ENCODE measurements at regions not wholly inside any gene's neighbourhood (a gene's known extent, or its start where the extent isn't known, plus 50 kb on each side); places are given as distances from the start of the nearest gene placed in this dataset.

DNA sequence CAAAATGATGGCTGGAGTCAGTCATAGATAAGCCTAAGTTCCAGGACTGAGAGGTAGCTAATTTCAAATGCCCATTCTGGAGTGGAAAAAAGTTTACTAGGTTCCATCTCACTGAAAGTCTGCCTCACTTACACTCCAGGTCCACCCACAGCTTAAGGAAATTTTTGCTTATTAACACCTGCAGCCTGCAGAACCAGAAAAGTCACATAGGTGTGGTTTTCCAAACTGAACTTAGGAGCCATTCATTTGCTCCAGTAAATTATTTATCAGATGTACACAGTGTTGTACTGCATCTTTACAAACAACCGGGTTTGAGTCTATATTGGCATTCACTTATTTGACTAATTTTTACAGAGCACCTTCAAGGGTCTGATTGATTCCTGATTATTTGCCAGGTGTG, 157.4 kb upstream of the ARID2 start:
- H3K4me3 Mint-ChIP-seq, result no peak overlapping the region
- DNase-seq (ENCODE audit: low spot score in 2 of 2) (no peak), ATAC-seq (no peak)
- no peaks in the 10 kb centered on the region for H3K36me3 Mint-ChIP-seq
- peaks cover 6% of the 10 kb centered on the region for H3K4me1 Mint-ChIP-seq
- H3K27ac Mint-ChIP-seq, result no peak overlapping the region
- H3K9me3 Mint-ChIP-seq, result no peaks in the 10 kb centered on the region

DNA sequence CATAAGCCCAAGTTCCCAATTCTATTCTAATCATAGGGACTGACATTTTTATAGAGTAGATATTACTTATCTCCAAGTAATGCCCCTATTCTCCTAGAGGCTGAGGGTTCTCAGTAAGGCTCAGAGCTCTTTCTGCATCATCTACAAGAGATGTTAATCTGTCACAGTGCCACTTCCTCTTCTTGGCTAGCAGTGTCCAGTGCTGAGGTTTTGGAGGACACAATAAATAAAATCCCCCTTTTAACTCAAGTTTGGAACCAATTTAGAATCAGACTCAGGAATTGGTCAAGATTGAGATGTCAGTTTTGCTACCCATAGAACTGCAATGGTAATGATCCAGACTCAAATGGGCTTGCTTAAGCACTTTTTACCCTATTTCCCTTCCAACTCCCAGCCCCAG, 154.1 kb upstream of the ARID2 start:
- ATAC-seq (no peak), DNase-seq (ENCODE audit: low spot score in 2 of 2) (no peak)
- no peaks in the 10 kb centered on the region for H3K9me3 Mint-ChIP-seq
- H3K4me1 Mint-ChIP-seq, result peaks cover 6% of the 10 kb centered on the region
- no peak overlapping the region for H3K4me3 Mint-ChIP-seq
- H3K36me3 Mint-ChIP-seq, result no peaks in the 10 kb centered on the region
- no peak overlapping the region for H3K27ac Mint-ChIP-seq

DNA sequence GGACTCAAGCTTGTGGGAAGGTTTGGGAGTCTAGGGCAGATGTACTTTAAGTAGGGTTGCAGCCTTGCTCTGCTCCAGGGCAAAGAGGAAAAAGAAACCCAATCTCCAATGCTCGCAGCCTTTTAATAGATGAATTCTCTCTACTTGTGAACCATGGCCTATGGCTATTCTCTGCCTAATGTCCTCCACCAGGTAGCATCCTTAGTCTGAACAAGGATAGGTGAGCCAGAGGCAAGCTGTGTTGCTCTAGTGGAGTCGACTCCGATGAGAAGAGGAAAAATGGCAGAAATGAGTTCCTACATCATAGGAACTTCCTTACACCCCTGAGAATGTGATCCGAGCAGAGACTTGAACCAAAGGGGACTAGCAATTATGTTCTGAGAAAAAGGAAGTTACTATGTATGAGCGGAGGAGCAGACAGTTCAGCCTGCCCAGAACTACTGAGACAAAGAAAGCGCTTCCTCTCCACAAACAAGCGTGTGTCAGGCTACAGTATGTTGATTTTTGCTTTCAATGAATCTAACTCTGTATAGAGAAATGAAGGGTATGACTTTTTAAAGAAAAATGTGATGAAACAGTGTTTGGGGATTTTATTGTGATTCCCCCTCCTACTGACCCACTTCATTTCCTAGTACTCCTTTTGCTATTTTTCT, 153.6 kb upstream of the ARID2 start:
- Mint-ChIP-seq H3K27ac (no peak overlapping the region), H3K4me3 (no peak overlapping the region), H3K36me3 (no peaks in the 10 kb centered on the region), H3K4me1 (peaks cover 7% of the 10 kb centered on the region), H3K9me3 (no peaks in the 10 kb centered on the region)
- DNase-seq (ENCODE audit: low spot score in 2 of 2) (no peak), ATAC-seq (peak; percentile 70)

DNA sequence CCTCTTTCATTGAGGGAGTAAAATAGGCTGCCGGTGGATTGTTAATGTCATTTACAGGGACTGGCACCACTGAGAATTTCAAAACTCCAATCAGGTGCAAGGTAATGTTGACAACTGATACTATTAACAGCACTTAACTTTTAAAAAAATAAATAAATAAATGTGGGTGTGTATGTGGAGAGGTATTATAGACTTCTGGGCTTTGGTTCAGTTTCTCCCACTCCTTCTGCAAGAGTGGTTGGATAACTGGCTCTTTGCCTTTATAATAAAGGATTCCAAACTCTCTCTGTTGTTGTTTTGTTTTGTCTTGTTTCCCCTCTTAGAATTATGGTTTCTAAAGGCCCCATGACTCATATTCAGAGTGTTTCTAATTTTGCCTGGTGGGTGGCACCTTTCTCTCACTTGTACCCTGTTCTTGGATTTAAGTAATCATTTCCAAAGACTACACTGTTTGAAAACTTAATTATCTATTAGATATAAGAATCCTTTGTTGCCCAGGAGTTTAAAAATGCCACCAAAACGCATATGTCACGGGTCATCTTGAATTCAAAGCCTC, 151.6 kb upstream of the ARID2 start:
- Mint-ChIP-seq H3K9me3 (no peaks in the 10 kb centered on the region), H3K27ac (no peak overlapping the region), H3K4me1 (peaks cover 13% of the 10 kb centered on the region), H3K36me3 (no peaks in the 10 kb centered on the region), H3K4me3 (no peak overlapping the region)
- ATAC-seq (no peak), DNase-seq (ENCODE audit: low spot score in 2 of 2) (no peak)

DNA sequence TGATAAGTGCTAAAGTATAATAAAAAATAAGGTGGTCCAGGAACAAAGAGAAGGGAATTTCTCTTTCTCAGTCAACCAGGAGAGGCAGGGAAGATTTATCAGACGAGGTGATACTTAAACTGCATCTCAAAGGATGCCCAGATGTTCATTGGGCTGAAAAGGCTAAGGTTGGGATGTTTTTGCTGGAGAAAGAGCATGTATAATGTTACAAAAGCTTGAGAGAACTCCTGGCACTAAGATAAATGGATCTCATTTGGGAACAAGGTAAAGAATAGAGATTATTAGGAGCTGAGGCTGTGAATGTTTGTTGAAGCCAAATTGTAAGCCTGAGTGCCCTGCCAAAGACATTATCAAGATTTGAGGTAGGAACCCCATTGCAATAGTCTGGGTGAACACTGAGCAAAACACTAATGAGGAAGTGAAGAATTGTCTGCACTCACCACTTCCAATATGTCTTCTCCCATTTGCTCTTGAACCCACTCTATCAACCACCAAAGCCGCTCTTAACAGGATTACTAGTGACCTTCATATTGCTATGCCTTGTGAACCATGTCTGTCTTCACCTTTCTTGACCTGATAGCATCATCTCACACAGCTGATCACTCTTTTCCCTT, 149.0 kb upstream of the ARID2 start:
- ATAC-seq (no peak), DNase-seq (ENCODE audit: low spot score in 2 of 2) (no peak)
- Mint-ChIP-seq H3K4me3 (no peak overlapping the region), H3K4me1 (peaks cover 13% of the 10 kb centered on the region), H3K36me3 (no peaks in the 10 kb centered on the region), H3K27ac (no peak overlapping the region), H3K9me3 (no peaks in the 10 kb centered on the region)

DNA sequence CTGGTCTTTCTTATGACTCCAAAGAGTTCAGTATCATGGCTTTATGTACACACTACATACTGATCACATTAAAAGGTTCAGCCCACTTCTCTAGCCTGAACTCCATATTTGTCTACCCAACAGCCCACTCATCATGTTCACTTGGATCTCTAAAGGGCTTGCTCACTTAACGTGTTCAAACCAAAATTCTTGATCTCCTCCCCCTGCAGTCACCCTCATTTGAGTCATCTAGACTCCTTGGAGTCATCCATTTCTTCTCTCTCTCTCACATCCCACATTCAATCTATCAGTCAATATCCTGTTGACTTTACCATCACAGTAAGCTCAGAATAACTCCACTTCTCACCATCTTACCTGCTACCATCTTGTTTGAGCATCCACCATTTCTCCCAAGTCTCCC, 148.4 kb upstream of the ARID2 start:
- Mint-ChIP-seq H3K27ac (no peak overlapping the region), H3K9me3 (no peaks in the 10 kb centered on the region), H3K4me3 (no peak overlapping the region), H3K36me3 (no peaks in the 10 kb centered on the region), H3K4me1 (peaks cover 13% of the 10 kb centered on the region)
- ATAC-seq, result peak; percentile 83
- DNase-seq (ENCODE audit: low spot score in 2 of 2), result no peak

DNA sequence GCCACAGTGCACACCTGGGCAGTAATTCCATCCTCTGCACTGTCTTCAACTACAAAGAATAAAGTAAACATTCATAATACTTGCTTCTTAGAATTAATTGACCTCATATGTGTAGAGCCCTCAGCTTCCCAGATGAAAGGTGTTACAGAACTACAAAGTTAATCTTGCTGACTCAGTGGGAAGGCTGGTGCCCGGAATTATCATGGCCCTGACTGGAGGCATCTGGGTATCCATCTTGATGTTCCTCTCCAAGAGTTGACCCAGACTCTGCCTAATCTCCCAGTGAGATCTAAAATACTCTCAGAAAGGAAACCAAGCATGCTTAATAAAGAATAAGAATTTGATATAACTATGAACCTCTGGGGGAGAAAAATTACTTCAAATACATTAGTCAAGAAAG, 147.0 kb upstream of the ARID2 start:
- Mint-ChIP-seq H3K4me1 (peaks cover 7% of the 10 kb centered on the region), H3K9me3 (no peaks in the 10 kb centered on the region), H3K36me3 (no peaks in the 10 kb centered on the region), H3K27ac (no peak overlapping the region), H3K4me3 (no peak overlapping the region)
- DNase-seq (ENCODE audit: low spot score in 2 of 2) (no peak), ATAC-seq (no peak)

DNA sequence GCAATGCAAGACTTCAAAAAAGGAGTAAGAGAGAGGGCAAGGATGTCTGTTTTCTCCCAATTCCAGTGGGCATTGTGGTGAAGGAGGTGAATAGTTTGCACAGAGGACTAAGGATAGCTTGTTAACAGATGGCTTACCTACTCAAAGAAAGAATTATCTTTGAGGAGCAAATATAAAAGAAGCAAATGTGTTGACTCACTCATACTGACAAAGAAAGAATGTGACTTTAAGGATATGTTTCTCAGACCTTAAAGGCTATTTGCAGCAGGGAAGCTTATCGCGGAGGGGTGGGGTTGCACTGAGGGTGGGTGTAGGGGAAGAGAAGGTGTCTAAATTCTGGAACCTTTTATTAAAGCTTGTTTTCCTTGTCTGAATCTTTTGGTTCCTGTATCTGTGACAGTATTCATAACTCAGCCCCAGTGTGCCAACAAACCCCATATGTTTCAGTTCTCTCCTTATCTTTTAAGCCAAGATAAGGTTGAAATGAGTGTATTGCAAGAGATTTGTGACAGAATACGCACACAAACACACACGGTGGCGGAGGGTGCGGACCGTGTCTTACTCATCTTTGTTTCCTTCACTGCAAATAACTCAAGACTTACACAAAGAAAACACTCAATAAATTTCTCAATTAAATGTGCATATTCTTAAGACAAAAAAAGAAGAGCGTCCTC, 146.4 kb upstream of the ARID2 start:
- DNase-seq (ENCODE audit: low spot score in 2 of 2) (no peak), ATAC-seq (no peak)
- Mint-ChIP-seq H3K9me3 (no peaks in the 10 kb centered on the region), H3K36me3 (no peaks in the 10 kb centered on the region), H3K4me1 (peaks cover 7% of the 10 kb centered on the region), H3K27ac (no peak overlapping the region), H3K4me3 (no peak overlapping the region)

DNA sequence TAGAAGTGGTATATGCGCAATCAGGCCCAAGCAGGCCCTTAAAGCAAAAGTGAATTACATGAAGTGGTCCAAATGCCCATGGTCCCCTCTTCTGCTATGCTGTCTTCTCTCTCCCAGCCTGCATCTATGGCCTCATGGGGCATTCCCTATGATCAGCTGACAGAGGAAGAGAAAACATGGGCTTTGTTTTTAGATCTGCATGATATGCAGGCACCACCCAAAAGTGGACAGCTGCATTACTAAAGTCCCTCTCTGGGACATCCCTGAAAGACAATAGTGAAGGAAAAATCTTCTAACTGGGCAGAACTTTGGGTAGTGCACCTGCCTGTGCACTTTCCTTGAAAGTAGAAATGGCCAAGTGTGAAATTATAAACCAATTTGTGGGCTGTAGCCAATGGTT, 145.2 kb upstream of the ARID2 start:
- Mint-ChIP-seq H3K4me1 (peaks cover 7% of the 10 kb centered on the region), H3K36me3 (no peaks in the 10 kb centered on the region), H3K9me3 (no peaks in the 10 kb centered on the region), H3K4me3 (no peak overlapping the region), H3K27ac (no peak overlapping the region)
- ATAC-seq, result no peak
- no peak for DNase-seq (ENCODE audit: low spot score in 2 of 2)

DNA sequence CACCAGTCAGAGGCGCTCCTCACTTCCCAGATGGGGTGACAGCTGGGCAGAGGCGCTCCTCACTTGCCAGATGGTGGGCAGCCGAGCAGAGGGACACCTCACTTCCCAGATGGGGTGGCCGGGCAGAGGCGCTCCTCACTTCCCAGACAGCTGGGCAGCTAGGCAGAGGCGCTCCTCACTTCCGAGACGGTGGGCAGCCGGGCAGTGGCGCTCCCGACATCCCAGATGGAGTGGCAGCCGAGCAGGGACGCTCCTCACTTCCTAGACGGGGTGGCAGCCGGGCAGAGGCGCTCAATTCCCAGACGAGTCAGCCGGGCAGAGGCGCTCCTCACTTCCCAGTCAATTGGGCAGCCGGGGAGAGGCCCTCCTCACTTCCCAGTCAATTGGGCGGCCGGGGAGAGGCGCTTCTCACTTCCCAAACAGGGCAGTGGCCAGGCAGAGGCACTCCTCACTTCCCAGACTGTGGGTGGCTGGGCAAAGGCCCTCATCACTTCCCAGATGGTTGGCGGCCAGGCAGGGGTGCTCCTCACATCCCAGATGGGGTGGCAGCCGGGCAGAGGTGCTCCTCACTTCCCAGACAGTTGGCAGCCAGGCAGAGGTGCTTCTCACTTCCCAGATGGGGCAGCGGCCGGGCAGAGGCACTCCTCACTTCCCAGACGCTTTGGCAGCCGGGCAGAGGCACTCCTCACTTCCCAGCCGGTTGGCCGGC, 143.8 kb upstream of the ARID2 start:
- Mint-ChIP-seq H3K4me1 (peaks cover 7% of the 10 kb centered on the region), H3K4me3 (no peak overlapping the region), H3K36me3 (no peaks in the 10 kb centered on the region), H3K9me3 (no peaks in the 10 kb centered on the region), H3K27ac (no peak overlapping the region)
- ATAC-seq, result no peak
- no peak for DNase-seq (ENCODE audit: low spot score in 2 of 2)

DNA sequence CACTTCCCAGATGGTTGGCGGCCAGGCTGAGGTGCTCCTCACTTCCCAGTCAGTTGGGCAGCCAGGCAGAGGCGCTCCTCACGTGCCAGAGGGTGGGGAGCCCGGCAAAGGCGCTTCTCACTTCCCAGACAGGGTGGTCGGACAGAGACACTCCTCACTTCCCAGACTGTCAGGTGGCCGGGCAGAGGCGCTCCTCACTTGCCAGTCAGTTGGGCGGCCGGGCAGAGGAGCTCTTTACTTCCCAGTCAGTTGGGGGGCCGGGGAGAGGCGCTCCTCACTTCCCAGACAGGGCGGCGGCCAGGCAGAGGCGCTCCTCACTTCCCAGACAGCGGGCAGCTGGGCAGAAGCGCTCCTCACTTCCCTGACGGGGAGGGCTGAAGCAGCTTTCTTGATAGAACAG, 143.0 kb upstream of the ARID2 start:
- no peak for ATAC-seq
- no peak overlapping the region for H3K4me3 Mint-ChIP-seq
- no peaks in the 10 kb centered on the region for H3K9me3 Mint-ChIP-seq
- H3K27ac Mint-ChIP-seq, result no peak overlapping the region
- no peaks in the 10 kb centered on the region for H3K36me3 Mint-ChIP-seq
- peaks cover under 1% of the 10 kb centered on the region for H3K4me1 Mint-ChIP-seq
- no peak for DNase-seq (ENCODE audit: low spot score in 2 of 2)

DNA sequence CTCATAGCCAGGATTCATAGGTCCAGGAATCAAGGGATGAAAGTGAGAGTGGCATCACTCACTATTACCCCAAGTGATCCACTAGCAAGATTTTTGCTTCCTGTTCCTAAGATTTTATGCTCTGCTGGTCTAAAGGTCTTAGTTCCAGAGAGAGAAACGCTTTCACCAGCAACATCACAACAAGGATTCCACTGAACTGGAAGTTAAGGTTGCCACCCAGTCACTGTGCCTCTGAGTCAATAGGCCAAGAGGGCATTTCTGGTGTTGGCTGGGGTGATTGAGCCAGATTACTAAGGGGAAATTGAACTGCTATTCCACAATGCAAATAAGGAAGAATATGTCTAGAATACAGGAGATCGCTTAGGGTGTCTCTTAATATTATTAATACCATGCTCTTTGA, 142.5 kb upstream of the ARID2 start:
- Mint-ChIP-seq H3K36me3 (no peaks in the 10 kb centered on the region), H3K4me3 (no peak overlapping the region), H3K4me1 (no peaks in the 10 kb centered on the region), H3K27ac (no peak overlapping the region), H3K9me3 (no peaks in the 10 kb centered on the region)
- DNase-seq (ENCODE audit: low spot score in 2 of 2) (no peak), ATAC-seq (no peak)

DNA sequence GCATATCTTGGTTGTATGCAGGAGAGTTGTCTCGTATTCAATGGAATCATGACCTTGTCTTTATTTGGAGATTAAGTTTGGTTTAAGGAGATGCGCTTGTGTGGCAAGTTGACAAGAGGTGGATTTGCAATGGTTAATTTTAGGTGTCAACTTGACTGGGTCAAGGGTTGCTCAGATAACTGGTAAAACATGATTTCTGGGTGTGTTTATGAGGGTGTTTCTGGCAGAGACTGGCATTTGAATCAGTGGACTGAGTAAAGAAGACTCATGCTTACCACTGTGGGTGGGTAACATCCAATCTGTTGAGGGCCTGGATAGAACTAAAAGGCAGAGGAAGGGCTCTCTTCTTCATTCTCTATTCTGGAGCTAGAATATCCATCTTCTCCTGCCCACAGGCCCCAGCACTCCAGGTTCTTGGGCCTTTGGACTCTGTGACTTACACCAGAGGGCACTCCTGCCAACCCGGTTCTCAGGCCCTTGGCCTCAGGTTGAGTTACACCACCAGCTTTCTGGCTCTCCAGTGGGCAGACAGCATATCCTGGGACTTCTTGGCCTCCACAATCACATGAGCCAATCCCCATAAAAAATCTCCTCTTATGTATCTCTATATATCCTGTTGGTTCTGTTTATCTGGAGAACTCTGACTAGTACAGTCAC, 141.5 kb upstream of the ARID2 start:
- DNase-seq (ENCODE audit: low spot score in 2 of 2), result no peak
- Mint-ChIP-seq H3K9me3 (no peaks in the 10 kb centered on the region), H3K36me3 (no peaks in the 10 kb centered on the region), H3K27ac (peak overlapping the region; percentile 7), H3K4me1 (no peaks in the 10 kb centered on the region), H3K4me3 (no peak overlapping the region)
- no peak for ATAC-seq

DNA sequence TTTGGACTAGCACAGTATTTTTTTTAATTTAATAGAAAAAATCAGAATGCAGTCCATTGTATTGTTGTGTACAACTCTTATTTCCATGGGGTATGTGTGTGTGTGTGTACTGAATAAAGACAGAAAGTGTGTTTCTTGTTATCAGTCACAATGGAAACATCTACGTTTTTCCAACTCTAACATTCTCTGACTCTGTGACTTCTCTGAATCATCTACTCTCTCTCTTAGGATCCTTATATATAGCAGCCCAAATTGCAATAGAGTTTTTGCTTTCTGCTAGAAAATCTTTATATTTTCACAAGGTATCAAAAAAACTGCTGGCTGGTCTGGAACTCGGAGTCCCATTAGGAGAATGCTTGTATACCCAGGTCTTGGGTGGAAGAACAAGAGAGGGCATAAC, 138.9 kb upstream of the ARID2 start:
- H3K27ac Mint-ChIP-seq, result no peak overlapping the region

DNA sequence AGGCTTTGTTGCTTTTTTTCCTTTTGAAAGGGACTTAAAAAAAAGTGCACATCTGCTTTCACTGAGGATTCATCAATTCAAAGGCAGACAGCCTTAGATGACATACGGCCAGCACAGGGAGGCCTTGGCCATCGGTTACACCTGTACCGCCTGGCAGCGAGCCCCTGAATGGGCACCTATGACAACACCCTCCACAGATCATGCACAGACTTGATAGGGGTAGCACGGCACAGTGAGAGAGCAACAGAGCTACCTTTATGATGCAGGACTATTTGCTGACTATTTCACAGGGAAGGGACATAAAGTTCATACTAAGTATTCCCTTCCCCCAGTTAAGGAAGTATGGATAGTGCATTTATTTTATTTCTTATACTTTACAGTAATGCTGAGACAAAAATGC, 137.9 kb upstream of the ARID2 start:
- Mint-ChIP-seq H3K27ac (no peak overlapping the region), H3K4me1 (no peaks in the 10 kb centered on the region), H3K9me3 (peaks cover 3% of the 10 kb centered on the region), H3K36me3 (no peaks in the 10 kb centered on the region), H3K4me3 (no peak overlapping the region)
- DNase-seq (ENCODE audit: low spot score in 2 of 2) (no peak), ATAC-seq (no peak)

More for the DNA sequence above, 138.9 kb upstream of the ARID2 start:
- H3K4me3 Mint-ChIP-seq, result no peak overlapping the region
- no peak for DNase-seq (ENCODE audit: low spot score in 2 of 2)
- peaks cover 3% of the 10 kb centered on the region for H3K9me3 Mint-ChIP-seq
- no peaks in the 10 kb centered on the region for H3K4me1 Mint-ChIP-seq
- H3K36me3 Mint-ChIP-seq, result no peaks in the 10 kb centered on the region
- peak; percentile 83 for ATAC-seq

Measured in stimulated activated effector memory CD8-positive, alpha-beta T cell treated with anti-CD3 and anti-CD28 coated beads, Interleukin-12 subunit alpha, Interleukin-12 subunit beta, amount 100 ng/mL, for 72 hours (primary cell).